CD4-positive, alpha-beta T cell (primary cell): ENCODE measurements at regions not wholly inside any gene's neighbourhood (a gene's known extent, or its start where the extent isn't known, plus 50 kb on each side); places are given as distances from the start of the nearest gene placed in this dataset.

Experiments used
- ATAC-seq: fragments of 200-7000 bp; cut with Tn5 transposase; one replicate; pipeline ENCODE4 v1.10.0; 2022; ENCODE audit warnings: mild to moderate bottlenecking; ENCODE audit not compliant: poor library complexity
- CTCF ChIA-PET: fragments of 350-600 bp; sonication (Branson Sonifier 250); formaldehyde crosslinking; loops from one replicate; lab custom pipeline; 2021; ENCODE audit warnings: antibody characterized with exemption, inconsistent platforms; lab: Charles Lee
- POLR2A ChIA-PET: fragments of 350-600 bp; sonication (Branson Sonifier 250); formaldehyde crosslinking; loops from one replicate; lab custom pipeline; 2021; ENCODE audit warnings: antibody characterized with exemption, inconsistent platforms; lab: Charles Lee
- DNase-seq, 14 experiments: peaks; one replicate each; pipeline ENCODE4 v3.0.0-alpha.2; 2013 to 2020; ENCODE audit warnings: mixed read lengths in 2 of 14
- H3K27ac ChIP-seq, 2 donors: one replicate each; pipeline versions ENCODE4 v1.5.1 to v1.7.0; 2013; ENCODE audit warnings: low read length in 2 of 2, low read depth in 1 of 2, mild to moderate bottlenecking in 1 of 2
- H3K27me3 ChIP-seq, 2 experiments: 1 replicate in 1 of 2; 2 replicates in 1 of 2; pipeline versions ENCODE4 v1.6.1 to v1.7.0; 2013; ENCODE audit warnings: low read length in 2 of 2, control low read depth in 1 of 2, mild to moderate bottlenecking in 1 of 2, moderate library complexity in 1 of 2; ENCODE audit not compliant: insufficient read depth in 2 of 2, control insufficient read depth in 1 of 2
- H3K36me3 ChIP-seq: one replicate; pipeline ENCODE4 v1.6.1; 2013; ENCODE audit warnings: low read length, control low read depth; ENCODE audit not compliant: insufficient read depth
- H3K4me1 ChIP-seq: one replicate; pipeline ENCODE4 v1.6.1; 2013; ENCODE audit warnings: low read length, control low read depth; ENCODE audit not compliant: insufficient read depth
- H3K4me3 ChIP-seq: one replicate; pipeline ENCODE4 v1.5.1; 2013; ENCODE audit warnings: mild to moderate bottlenecking, low read length, moderate library complexity
- H3K9me3 ChIP-seq, 2 experiments: 1 replicate in 1 of 2; 2 replicates in 1 of 2; pipeline versions ENCODE4 v1.6.1 to v1.7.0; 2013; ENCODE audit warnings: low read length in 2 of 2, mild to moderate bottlenecking in 2 of 2, control low read depth in 1 of 2, moderate library complexity in 1 of 2; ENCODE audit not compliant: control insufficient read depth in 1 of 2, insufficient read depth in 1 of 2
- H3K27ac Mint-ChIP-seq: one replicate; pipeline ENCODE4 v1.8.0; 2020; ENCODE audit warnings: mixed read lengths
- H3K27me3 Mint-ChIP-seq: one replicate; pipeline ENCODE4 v1.8.0; 2021; ENCODE audit warnings: mixed read lengths
- H3K36me3 Mint-ChIP-seq: one replicate; pipeline ENCODE4 v1.8.0; 2021; ENCODE audit warnings: low read depth, mixed read lengths
- H3K4me1 Mint-ChIP-seq: one replicate; pipeline ENCODE4 v1.8.0; 2021; ENCODE audit warnings: low read depth, mixed read lengths
- H3K4me3 Mint-ChIP-seq: one replicate; pipeline ENCODE4 v1.8.0; 2020; ENCODE audit warnings: mild to moderate bottlenecking, mixed read lengths
- H3K9me3 Mint-ChIP-seq: one replicate; pipeline ENCODE4 v1.8.0; 2020; ENCODE audit warnings: mixed read lengths
- CTCF ChIP-seq: fragments of 200-600 bp; IDR thresholded peaks from one replicate; pipeline ENCODE4 v1.8.0; 2022; ENCODE audit warnings: antibody characterized with exemption, mild to moderate bottlenecking
- intact Hi-C, 2 experiments: fragments of 100-400 bp; cut with DNase I in 1 of 2; cut with micrococcal nuclease in 1 of 2; formaldehyde crosslinking; loops; one replicate each; pipeline versions ENCODE4 v1.15.1 to v1.9.0; 2023 to 2025; cut with DNase I, micrococcal nuclease

DNA sequence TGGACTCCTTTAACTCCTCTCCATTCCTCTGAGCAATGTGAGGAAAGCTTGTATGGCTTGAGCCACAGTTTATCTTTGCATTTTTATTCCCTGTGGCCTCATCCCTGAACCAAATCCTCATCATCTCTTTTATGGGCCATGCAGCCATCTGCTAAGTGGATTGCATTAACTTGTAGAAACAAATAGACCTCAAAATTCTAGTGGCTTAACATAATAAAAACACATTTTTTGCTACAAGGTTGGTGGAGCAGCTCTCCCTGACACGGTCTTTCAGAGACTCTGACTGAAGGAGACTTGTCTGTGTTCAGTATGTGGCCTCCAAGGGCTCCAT lies 135.3 kb downstream of the RPL22L1 start:
- H3K9me3 Mint-ChIP-seq, result no peaks in the 10 kb centered on the region

DNA sequence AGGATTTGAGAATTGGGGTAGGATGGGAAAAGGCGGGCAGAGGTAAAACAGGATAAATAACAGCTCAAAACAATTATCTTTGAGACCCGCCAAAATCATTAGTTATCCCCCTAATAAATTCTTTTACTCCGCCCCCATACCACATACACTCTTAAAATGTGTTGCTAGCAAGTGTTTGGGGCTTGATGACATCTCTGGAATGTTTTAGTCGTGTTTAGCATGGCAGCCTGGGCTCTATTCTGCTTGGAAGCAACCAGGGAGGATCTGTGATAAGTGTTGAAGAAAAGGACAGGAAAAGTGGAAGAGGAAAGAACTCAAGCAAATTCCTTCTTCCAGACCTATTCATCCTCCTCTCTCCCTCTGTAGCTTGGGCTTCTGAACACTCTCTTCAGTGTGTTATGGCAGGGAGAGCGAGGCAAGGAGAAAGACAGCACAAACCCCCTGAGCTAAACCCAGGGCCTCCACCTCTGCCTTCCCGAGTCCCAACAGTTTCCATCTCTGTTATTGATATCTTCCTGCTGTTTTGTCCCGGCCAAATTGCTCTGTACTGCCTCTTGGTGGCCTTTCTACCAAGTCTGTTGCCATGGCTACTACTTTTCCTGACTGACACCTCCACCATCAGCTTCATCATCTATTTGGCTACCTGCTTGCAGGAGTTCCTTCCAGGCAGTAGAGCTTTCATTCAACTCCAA lies 135.8 kb downstream of the RPL22L1 start:
- no peak overlapping the region for H3K4me3 Mint-ChIP-seq
- intact Hi-C loops, result no loop called here
- DNase-seq, result no peak
- H3K27me3 Mint-ChIP-seq, result peaks cover 51% of the 10 kb centered on the region
- Histone ChIP-seq H3K9me3 (no peaks in the 10 kb centered on the region), H3K27me3 (peaks cover 2 to 10% of the 10 kb centered on the region in 2 experiments), H3K4me1 (no peaks in the 10 kb centered on the region), H3K36me3 (no peaks in the 10 kb centered on the region), H3K27ac (no peak overlapping the region), H3K4me3 (no peak overlapping the region)
- ChIA-PET CTCF (interaction anchor here (1.5 kb wide), 1 partner anchor 24 kb away, joined by 3 read pairs; no protein-coding TSS in a partner anchor), POLR2A (no interaction called here)
- ATAC-seq, result no peak
- no peaks in the 10 kb centered on the region for H3K9me3 Mint-ChIP-seq
- no peaks in the 10 kb centered on the region for H3K36me3 Mint-ChIP-seq
- no peak for TF ChIP-seq CTCF
- no peaks in the 10 kb centered on the region for H3K4me1 Mint-ChIP-seq
- no peak overlapping the region for H3K27ac Mint-ChIP-seq

More for the DNA sequence above, 135.3 kb downstream of the RPL22L1 start:
- Mint-ChIP-seq H3K4me1 (no peaks in the 10 kb centered on the region), H3K27ac (no peak overlapping the region), H3K4me3 (no peak overlapping the region), H3K36me3 (no peaks in the 10 kb centered on the region), H3K27me3 (peaks cover 51% of the 10 kb centered on the region)
- no peaks in the 10 kb centered on the region for H3K36me3 ChIP-seq
- POLR2A ChIA-PET, result no interaction called here
- H3K9me3 ChIP-seq, result no peaks in the 10 kb centered on the region
- H3K27ac ChIP-seq, result no peak overlapping the region
- H3K4me3 ChIP-seq, result no peak overlapping the region
- ATAC-seq (no peak), DNase-seq (no peak)
- peaks cover 2 to 10% of the 10 kb centered on the region in 2 experiments for H3K27me3 ChIP-seq
- no peak for TF ChIP-seq CTCF
- CTCF ChIA-PET, result interaction anchor here (1.5 kb wide), 1 partner anchor 23 kb away, joined by 3 read pairs; no protein-coding TSS in a partner anchor
- intact Hi-C loops, result no loop called here
- H3K4me1 ChIP-seq, result no peaks in the 10 kb centered on the region

DNA sequence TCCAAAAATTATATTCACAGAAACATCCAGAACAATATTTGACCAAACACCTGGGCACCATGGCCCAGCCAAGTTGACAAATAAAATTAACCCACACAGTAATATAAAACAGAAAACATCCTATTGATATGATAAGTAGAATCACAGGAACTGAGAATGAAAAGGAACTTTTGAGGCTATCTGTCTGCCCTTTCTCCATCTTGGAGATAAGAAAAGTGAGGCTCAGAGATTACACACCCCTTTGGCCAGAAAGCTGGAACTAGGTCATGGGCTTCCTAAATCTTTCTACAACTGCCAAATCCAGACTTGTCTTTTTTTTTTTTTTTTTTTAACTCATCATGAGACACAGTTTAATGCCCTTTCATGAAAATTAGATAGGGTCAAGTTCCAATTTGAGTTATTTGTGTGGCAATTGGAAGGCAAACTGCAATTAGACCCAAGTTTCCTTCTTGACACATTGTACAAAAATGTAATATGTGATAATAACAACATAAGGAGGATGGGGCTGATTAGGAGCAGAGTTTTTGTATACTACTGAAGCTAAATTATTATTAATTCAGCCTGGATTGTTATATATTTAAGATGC lies 137.2 kb downstream of the RPL22L1 start:
- no peaks in the 10 kb centered on the region for H3K36me3 Mint-ChIP-seq
- Histone ChIP-seq H3K36me3 (no peaks in the 10 kb centered on the region), H3K9me3 (no peaks in the 10 kb centered on the region), H3K27ac (no peak overlapping the region), H3K4me3 (no peak overlapping the region), H3K4me1 (no peaks in the 10 kb centered on the region), H3K27me3 (peaks cover 2 to 17% of the 10 kb centered on the region in 2 experiments)
- no peaks in the 10 kb centered on the region for H3K9me3 Mint-ChIP-seq
- ChIA-PET POLR2A (no interaction called here), CTCF (no interaction called here)
- no peak overlapping the region for H3K4me3 Mint-ChIP-seq
- TF ChIP-seq CTCF, result no peak
- H3K4me1 Mint-ChIP-seq, result no peaks in the 10 kb centered on the region
- H3K27ac Mint-ChIP-seq, result no peak overlapping the region
- peaks cover 46% of the 10 kb centered on the region for H3K27me3 Mint-ChIP-seq
- no peak for ATAC-seq
- DNase-seq, result no peak
- intact Hi-C loops, result no loop called here
